Smooth muscle cell (in vitro differentiated cells): ENCODE measurements at regions not wholly inside any gene's neighbourhood (a gene's known extent, or its start where the extent isn't known, plus 50 kb on each side); places are given as distances from the start of the nearest gene placed in this dataset.

Experiments used
- DNase-seq: peaks from one replicate; lab custom pipeline; 2025; ENCODE audit not compliant: unreplicated experiment; lab: John Stamatoyannopoulos, UW
- H2AFZ ChIP-seq: fragments of 200-600 bp; sonication (generic); 2 replicates; pipeline ENCODE4 v1.6.0; 2016; ENCODE audit warnings: antibody characterized with exemption, low read depth, mild to moderate bottlenecking
- H3F3A ChIP-seq: fragments of 200-600 bp; sonication (generic); 2 replicates; pipeline ENCODE4 v1.6.0; 2017; ENCODE audit warnings: antibody characterized with exemption, low read depth
- H3K27ac ChIP-seq: fragments of 200-600 bp; sonication (generic); 2 replicates; pipeline ENCODE4 v1.5.1; 2016; ENCODE audit warnings: low read depth, mild to moderate bottlenecking
- H3K27me3 ChIP-seq: fragments of 200-600 bp; sonication (generic); 2 replicates; pipeline ENCODE4 v1.6.1; 2016; ENCODE audit warnings: low read depth, mild to moderate bottlenecking
- H3K36me3 ChIP-seq: fragments of 200-600 bp; sonication (generic); 2 replicates; pipeline ENCODE4 v1.5.1; 2016; ENCODE audit warnings: low read depth
- H3K4me1 ChIP-seq: fragments of 200-600 bp; sonication (generic); 2 replicates; pipeline ENCODE4 v1.5.1; 2016; ENCODE audit warnings: low read depth
- H3K4me2 ChIP-seq: fragments of 200-600 bp; sonication (generic); 2 replicates; pipeline ENCODE4 v1.6.0; 2016; ENCODE audit warnings: mild to moderate bottlenecking
- H3K4me3 ChIP-seq: fragments of 200-600 bp; sonication (generic); 2 replicates; pipeline ENCODE4 v1.5.1; 2016; ENCODE audit warnings: mild to moderate bottlenecking
- H3K79me2 ChIP-seq: fragments of 200-600 bp; sonication (generic); 2 replicates; pipeline ENCODE4 v1.6.0; 2016; ENCODE audit warnings: low read depth, mild to moderate bottlenecking
- H3K9ac ChIP-seq: fragments of 200-600 bp; sonication (generic); 2 replicates; pipeline ENCODE4 v1.6.0; 2016; ENCODE audit warnings: low read depth
- H3K9me3 ChIP-seq: fragments of 200-600 bp; sonication (generic); replicated peaks from 2 replicates; pipeline ENCODE4 v1.5.1; 2016; ENCODE audit warnings: low read depth
- H4K20me1 ChIP-seq: fragments of 200-600 bp; sonication (generic); 2 replicates; pipeline ENCODE4 v1.6.0; 2016; ENCODE audit warnings: low read depth
- CTCF ChIP-seq: fragments of 200-600 bp; sonication (generic); IDR thresholded peaks from 2 replicates; pipeline ENCODE4 v1.5.1; 2017; ENCODE audit warnings: borderline replicate concordance, mild to moderate bottlenecking, antibody characterized with exemption; ENCODE audit not compliant: insufficient read depth, poor library complexity, severe bottlenecking
- WGBS: methylation state at CpG from one replicate; pipeline ENCODE4 v1.1.7; 2016; ENCODE audit warnings: low lambda C conversion rate; 5-methylcytosine and 5-hydroxymethylcytosine counted together

- Histone ChIP-seq H4K20me1 (no peaks in the 10 kb centered on the region), H3K27me3 (no peaks in the 10 kb centered on the region), H3F3A (no peaks in the 10 kb centered on the region), H3K9ac (no peak overlapping the region), H3K4me1 (no peaks in the 10 kb centered on the region), H3K4me2 (no peak overlapping the region), H2AFZ (no peak overlapping the region), H3K79me2 (no peaks in the 10 kb centered on the region), H3K9me3 (no peaks in the 10 kb centered on the region), H3K27ac (no peak overlapping the region), H3K36me3 (no peaks in the 10 kb centered on the region), H3K4me3 (no peak overlapping the region)
- no peak for TF ChIP-seq CTCF
- WGBS, result 45% methylated on average over 1 of the region's 1 CpG
- DNase-seq, result no peak
These were observed 521.0 kb upstream of the CFAP20DC start for GRCh38 chr3:59570806-59571205.

GRCh38 chr3:59567661-59568060 lies 517.8 kb upstream of the CFAP20DC start:
- no peak overlapping the region for H3K27ac ChIP-seq
- no peak overlapping the region for H3K9ac ChIP-seq
- 85% methylated on average over 2 of the region's 2 CpGs for WGBS
- no peaks in the 10 kb centered on the region for H3K27me3 ChIP-seq
- TF ChIP-seq CTCF, result no peak
- H3K4me2 ChIP-seq, result no peak overlapping the region
- H3K4me3 ChIP-seq, result no peak overlapping the region
- no peaks in the 10 kb centered on the region for H4K20me1 ChIP-seq
- H3K9me3 ChIP-seq, result no peaks in the 10 kb centered on the region
- H3K4me1 ChIP-seq, result no peaks in the 10 kb centered on the region
- H3K36me3 ChIP-seq, result no peaks in the 10 kb centered on the region
- no peak for DNase-seq
- H2AFZ ChIP-seq, result no peak overlapping the region
- H3K79me2 ChIP-seq, result no peaks in the 10 kb centered on the region
- no peaks in the 10 kb centered on the region for H3F3A ChIP-seq

GRCh38 chr3:59566481-59566975 lies 516.7 kb upstream of the CFAP20DC start:
- Histone ChIP-seq H3K4me3 (no peak overlapping the region), H2AFZ (no peak overlapping the region), H3K9ac (no peak overlapping the region), H3K79me2 (no peaks in the 10 kb centered on the region), H4K20me1 (no peaks in the 10 kb centered on the region), H3K27me3 (no peaks in the 10 kb centered on the region), H3K27ac (peak overlapping the region; percentile 62), H3K4me1 (no peaks in the 10 kb centered on the region), H3K36me3 (no peaks in the 10 kb centered on the region), H3F3A (no peaks in the 10 kb centered on the region), H3K4me2 (no peak overlapping the region), H3K9me3 (no peaks in the 10 kb centered on the region)
- WGBS, result 77% methylated on average over 6 of the region's 6 CpGs
- no peak for DNase-seq
- TF ChIP-seq CTCF, result no peak

- TF ChIP-seq CTCF, result no peak
- no peak overlapping the region for H2AFZ ChIP-seq
- no peak overlapping the region for H3K4me3 ChIP-seq
- H3K79me2 ChIP-seq, result no peaks in the 10 kb centered on the region
- no peaks in the 10 kb centered on the region for H3K9me3 ChIP-seq
- H3K4me1 ChIP-seq, result no peaks in the 10 kb centered on the region
- no peaks in the 10 kb centered on the region for H4K20me1 ChIP-seq
- H3K27me3 ChIP-seq, result no peaks in the 10 kb centered on the region
- no peak overlapping the region for H3K27ac ChIP-seq
- H3K9ac ChIP-seq, result no peak overlapping the region
- H3K36me3 ChIP-seq, result no peaks in the 10 kb centered on the region
- H3K4me2 ChIP-seq, result no peak overlapping the region
- no peak for DNase-seq
- 90% methylated on average over 2 of the region's 2 CpGs for WGBS
- H3F3A ChIP-seq, result no peaks in the 10 kb centered on the region
These were observed 515.3 kb upstream of the CFAP20DC start for GRCh38 chr3:59565125-59565524.
